Erythroblast (primary cell): ENCODE measurements at regions not wholly inside any gene's neighbourhood (a gene's known extent, or its start where the extent isn't known, plus 50 kb on each side); places are given as distances from the start of the nearest gene placed in this dataset.

Experiments used
- GATA1 ChIP-seq: IDR thresholded peaks from 2 replicates; pipeline ENCODE4 v1.6.1; 2011; ENCODE audit warnings: low read depth, mild to moderate bottlenecking, control low read depth, low read length, moderate library complexity
- POLR2A ChIP-seq: IDR thresholded peaks from 2 replicates; pipeline ENCODE4 v1.6.1; 2011; ENCODE audit warnings: mild to moderate bottlenecking, low read length

GRCh38 chr11:28976012-28976800 is 868.0 kb downstream of the METTL15 start:
- no peak for TF ChIP-seq POLR2A
- no peak for TF ChIP-seq GATA1
